ENCODE measurements at regions not wholly inside any gene's neighbourhood (a gene's known extent, or its start where the extent isn't known, plus 50 kb on each side); places are given as distances from the start of the nearest gene placed in this dataset.

GRCh38 chr14:42802346-42802745 is 1195.7 kb downstream of the LRFN5 start:
- no peak overlapping the region for H3K27ac Mint-ChIP-seq

More at GRCh38 chr14:42802346-42802745, 1195.7 kb downstream of the LRFN5 start:
- TF ChIP-seq JUNB (IDR thresholded peaks at IDR 0.05; ENCODE audit: unreplicated experiment) (no peak), REST (IDR thresholded peaks at IDR 0.05; ENCODE audit: unreplicated experiment) (no peak), CTCF (conservative IDR thresholded peaks at IDR 0.05; ENCODE audit: low read depth in 2 of 2) (no peak), EZH2 (IDR thresholded peaks at IDR 0.05; ENCODE audit: low read depth, unreplicated experiment) (no peak), CREB1 (CRISPR knock-in tag; IDR thresholded peaks at IDR 0.05; ENCODE audit: low read depth) (no peak), ETS1 (IDR thresholded peaks at IDR 0.05) (no peak), POLR2AphosphoS5 (IDR thresholded peaks at IDR 0.05; ENCODE audit: low read depth) (no peak), ZNF331 (CRISPR knock-in tag; IDR thresholded peaks at IDR 0.05; ENCODE audit: low read depth) (no peak), NANOG (IDR thresholded peaks at IDR 0.05; ENCODE audit: borderline replicate concordance) (no peak), EZH2phosphoT487 (IDR thresholded peaks at IDR 0.05; ENCODE audit: unreplicated experiment) (no peak), ZNF114 (CRISPR knock-in tag; IDR thresholded peaks at IDR 0.05) (no peak), STAT1 (IDR thresholded peaks at IDR 0.05; ENCODE audit: unreplicated experiment) (no peak), ZNF462 (CRISPR knock-in tag; IDR thresholded peaks at IDR 0.05) (no peak)
- DNase-seq (ENCODE audit: low spot score) (no peak), ATAC-seq (no peak)
- H3K36me3 ChIP-seq (ENCODE audit: insufficient read depth): no peaks in the 10 kb centered on the region
- Mint-ChIP-seq H3K4me3 (no peak overlapping the region), H3K27me3 (ENCODE audit: insufficient read depth, low read depth, poor library complexity) (no peaks in the 10 kb centered on the region), H3K9me3 (peaks cover 4% of the 10 kb centered on the region; the same call in 1 of the 3 replicates), H3K36me3 (ENCODE audit: low read depth) (no peaks in the 10 kb centered on the region), H3K4me1 (peaks cover 10% of the 10 kb centered on the region)
- 0 out of 2 replicates have a peak, but pooled peaks cover 4% of the 10 kb centered on the region for H3K9me2 ChIP-seq (ENCODE audit: insufficient read depth)
- no peak overlapping the region for H3K27ac ChIP-seq (ENCODE audit: low read depth)
- no peaks in the 10 kb centered on the region for H3K27me3 ChIP-seq (ENCODE audit: insufficient read depth)
- H3K79me2 ChIP-seq (replicated peaks; ENCODE audit: insufficient read depth): no peaks in the 10 kb centered on the region
- no peaks in the 10 kb centered on the region for H4K20me1 ChIP-seq (replicated peaks; ENCODE audit: insufficient read depth)
- H3K4me2 ChIP-seq: no peak overlapping the region
- H3K4me1 ChIP-seq (ENCODE audit: insufficient read depth): peaks cover 7% of the 10 kb centered on the region; the same call in 1 of the 2 replicates
- H3F3A ChIP-seq (replicated peaks; ENCODE audit: low read depth): no peaks in the 10 kb centered on the region
- H3K4me3 ChIP-seq: no peak overlapping the region
- no peak overlapping the region for H2AFZ ChIP-seq

All from GM23338 (cell line).